ENCODE measurements at regions not wholly inside any gene's neighbourhood (a gene's known extent, or its start where the extent isn't known, plus 50 kb on each side); places are given as distances from the start of the nearest gene placed in this dataset.
"Not testable (repeated sequence)": the region's sequence is repeated elsewhere in the genome, so short reads cannot be mapped to it uniquely, and the experiment has no call there.

GRCh38 chr6:58073263-58073662 lies 755.8 kb downstream of the PRIM2 start:
- TF ChIP-seq CTCF (conservative IDR thresholded peaks at IDR 0.05; ENCODE audit: low read depth, low read length), result no peak
- no peak overlapping the region for H3K4me3 ChIP-seq (ENCODE audit: low read depth, low read length)
- DNase-seq (ENCODE audit: low read depth), result no peak

- not testable (repeated sequence) for H3K4me3 ChIP-seq (ENCODE audit: low read depth, low read length); DNase-seq (ENCODE audit: low read depth)
These were observed 772.6 kb downstream of the PRIM2 start for GRCh38 chr6:58090067-58090466.

- H3K4me3 ChIP-seq (ENCODE audit: low read depth, low read length); DNase-seq (ENCODE audit: low read depth): not testable (repeated sequence)
These were observed 779.8 kb downstream of the PRIM2 start for GRCh38 chr6:58097251-58097650.

- no peak for TF ChIP-seq CTCF (conservative IDR thresholded peaks at IDR 0.05; ENCODE audit: low read depth, low read length)
- no peak for DNase-seq (ENCODE audit: low read depth)
- H3K4me3 ChIP-seq (ENCODE audit: low read depth, low read length), result no peak overlapping the region
These were observed 796.5 kb downstream of the PRIM2 start for GRCh38 chr6:58113960-58114359.

- DNase-seq (ENCODE audit: low read depth); H3K4me3 ChIP-seq (ENCODE audit: low read depth, low read length): not testable (repeated sequence)
These were observed 799.7 kb downstream of the PRIM2 start for GRCh38 chr6:58117162-58117561.

- not testable (repeated sequence) for DNase-seq (ENCODE audit: low read depth); H3K4me3 ChIP-seq (ENCODE audit: low read depth, low read length)
These were observed 804.2 kb downstream of the PRIM2 start for GRCh38 chr6:58121616-58122015.

GRCh38 chr6:58123770-58124169 lies 806.3 kb downstream of the PRIM2 start:
- H3K4me3 ChIP-seq (ENCODE audit: low read depth, low read length); DNase-seq (ENCODE audit: low read depth): not testable (repeated sequence)

GRCh38 chr6:58128549-58128948 lies 811.1 kb downstream of the PRIM2 start:
- not testable (repeated sequence) for DNase-seq (ENCODE audit: low read depth); H3K4me3 ChIP-seq (ENCODE audit: low read depth, low read length)

- not testable (repeated sequence) for H3K4me3 ChIP-seq (ENCODE audit: low read depth, low read length); DNase-seq (ENCODE audit: low read depth)
These were observed 811.7 kb downstream of the PRIM2 start for GRCh38 chr6:58129098-58129497.

GRCh38 chr6:58139746-58140145 lies 822.3 kb downstream of the PRIM2 start:
- not testable (repeated sequence) for H3K4me3 ChIP-seq (ENCODE audit: low read depth, low read length)

GRCh38 chr6:58171025-58171424 lies 853.6 kb downstream of the PRIM2 start:
- H3K4me3 ChIP-seq (ENCODE audit: low read depth, low read length); DNase-seq (ENCODE audit: low read depth): not testable (repeated sequence)

More at GRCh38 chr6:58139746-58140145, 822.3 kb downstream of the PRIM2 start:
- not testable (repeated sequence) for DNase-seq (ENCODE audit: low read depth)

GRCh38 chr6:58181557-58182065 lies 864.2 kb downstream of the PRIM2 start:
- H3K4me3 ChIP-seq (ENCODE audit: low read depth, low read length); DNase-seq (ENCODE audit: low read depth): not testable (repeated sequence)

- not testable (repeated sequence) for H3K4me3 ChIP-seq (ENCODE audit: low read depth, low read length); DNase-seq (ENCODE audit: low read depth)
These were observed 867.9 kb downstream of the PRIM2 start for GRCh38 chr6:58185300-58185699.

GRCh38 chr6:58193209-58193608 lies 875.8 kb downstream of the PRIM2 start:
- H3K4me3 ChIP-seq (ENCODE audit: low read depth, low read length); DNase-seq (ENCODE audit: low read depth): not testable (repeated sequence)

All from choroid plexus epithelial cell (primary cell).